Liver (tissue), 8 donors: ENCODE measurements at regions not wholly inside any gene's neighbourhood (a gene's known extent, or its start where the extent isn't known, plus 50 kb on each side); places are given as distances from the start of the nearest gene placed in this dataset.

Experiments used
- DNase-seq: peaks from one replicate; pipeline ENCODE4 v3.0.0-alpha.2; 2017; ENCODE audit warnings: low spot score
- H3K27ac ChIP-seq, 2 donors: one replicate each; pipeline ENCODE4 v1.7.0; 2013; ENCODE audit warnings: inconsistent platforms in 2 of 2, low read length in 2 of 2, control low read depth in 1 of 2, low read depth in 1 of 2, mild to moderate bottlenecking in 1 of 2
- H3K27me3 ChIP-seq, 4 donors: one replicate each; pipeline versions ENCODE4 v1.6.1 to v1.7.0; 2013; ENCODE audit warnings: low read length in 3 of 4, inconsistent platforms in 1 of 4, mild to moderate bottlenecking in 1 of 4, moderate library complexity in 1 of 4; ENCODE audit not compliant: control insufficient read depth in 4 of 4, insufficient read depth in 4 of 4
- H3K36me3 ChIP-seq, 4 donors: one replicate each; pipeline versions ENCODE4 v1.6.1 to v1.7.0; 2013; ENCODE audit warnings: low read length in 3 of 4, mild to moderate bottlenecking in 3 of 4, low read depth in 1 of 4, moderate library complexity in 1 of 4; ENCODE audit not compliant: control insufficient read depth in 4 of 4, insufficient read depth in 3 of 4
- H3K4me1 ChIP-seq, 4 donors: one replicate each; pipeline versions ENCODE4 v1.6.1 to v1.7.0; 2013; ENCODE audit warnings: low read length in 3 of 4, mild to moderate bottlenecking in 3 of 4, moderate library complexity in 1 of 4; ENCODE audit not compliant: control insufficient read depth in 4 of 4, insufficient read depth in 4 of 4
- H3K4me3 ChIP-seq, 3 donors: one replicate each; pipeline versions ENCODE4 v1.6.1 to v1.7.0; 2013; ENCODE audit warnings: low read length in 3 of 3, control low read depth in 1 of 3, low read depth in 1 of 3, mild to moderate bottlenecking in 1 of 3
- H3K9ac ChIP-seq, 2 donors: one replicate each; pipeline ENCODE4 v1.7.0; 2013; ENCODE audit warnings: low read length in 2 of 2, mild to moderate bottlenecking in 2 of 2, moderate library complexity in 2 of 2, control low read depth in 1 of 2, low read depth in 1 of 2
- H3K9me3 ChIP-seq, 4 donors: one replicate each; pipeline versions ENCODE4 v1.6.1 to v1.7.0; 2013; ENCODE audit warnings: low read length in 3 of 4; ENCODE audit not compliant: control insufficient read depth in 4 of 4
- FOXA2 ChIP-seq: IDR thresholded peaks from 2 replicates; pipeline ENCODE4 v1.6.1; 2016; ENCODE audit warnings: antibody characterized with exemption
- GABPA ChIP-seq, 2 donors: IDR thresholded peaks in 1 of 2; conservative IDR thresholded peaks in 1 of 2; 2 replicates each; pipeline ENCODE4 v1.6.1; 2016; ENCODE audit warnings: antibody characterized with exemption in 2 of 2, mild to moderate bottlenecking in 1 of 2, moderate library complexity in 1 of 2
- JUND ChIP-seq, 2 donors: IDR thresholded peaks; 2 replicates each; pipeline ENCODE4 v1.6.1; 2016; ENCODE audit warnings: antibody characterized with exemption in 2 of 2
- NR2F2 ChIP-seq: IDR thresholded peaks from 2 replicates; pipeline ENCODE4 v1.6.1; 2016; ENCODE audit warnings: antibody characterized with exemption
- RAD21 ChIP-seq, 2 donors: IDR thresholded peaks; 2 replicates each; pipeline ENCODE4 v1.6.1; 2016; ENCODE audit warnings: antibody characterized with exemption in 2 of 2, mild to moderate bottlenecking in 2 of 2
- RXRA ChIP-seq, 2 donors: IDR thresholded peaks; 2 replicates each; pipeline ENCODE4 v1.6.1; 2017 to 2018; ENCODE audit warnings: antibody characterized with exemption in 2 of 2, mild to moderate bottlenecking in 1 of 2
- SP1 ChIP-seq: IDR thresholded peaks from 2 replicates; pipeline ENCODE4 v1.6.1; 2018; ENCODE audit warnings: antibody characterized with exemption, mild to moderate bottlenecking
- TAF1 ChIP-seq: conservative IDR thresholded peaks from 2 replicates; pipeline ENCODE4 v1.6.1; 2016; ENCODE audit warnings: antibody characterized with exemption, mild to moderate bottlenecking
- YY1 ChIP-seq: IDR thresholded peaks from 2 replicates; pipeline ENCODE4 v1.6.1; 2016; ENCODE audit warnings: antibody characterized with exemption, mild to moderate bottlenecking
- WGBS: extraction: QIAGEN DNeasy Blood & Tissue Kit; methylation state at CpG from one replicate; pipeline ENCODE4 v1.1.7; 2013; 5-methylcytosine and 5-hydroxymethylcytosine counted together
- TF ChIP-seq, protein P1 (sequence below): fragments of 150-350 bp; IDR thresholded peaks from 2 replicates; pipeline ENCODE4 v1.5.1; 2017; ENCODE audit warnings: improper control_type of control experiment, low read depth, low read length; ENCODE audit not compliant: missing input control
- TF ChIP-seq, protein P2 (sequence below): IDR thresholded peaks from 2 replicates; pipeline ENCODE4 v1.6.1; 2016; ENCODE audit warnings: antibody characterized with exemption
- TF ChIP-seq, protein P3 (sequence below): IDR thresholded peaks from 2 replicates; pipeline ENCODE4 v1.6.1; 2016; ENCODE audit warnings: antibody characterized with exemption
- TF ChIP-seq, protein P4 (sequence below): IDR thresholded peaks from 2 replicates; pipeline ENCODE4 v1.6.1; 2016; ENCODE audit warnings: antibody characterized with exemption, mild to moderate bottlenecking
- TF ChIP-seq, protein P5 (sequence below): IDR thresholded peaks from 2 replicates; pipeline ENCODE4 v1.6.1; 2016; ENCODE audit warnings: antibody characterized with exemption
- donor health status: healthy.
- donor health status: healthy.
- donor health status: healthy.
- donor health status: healthy.
- donor health status: healthy.

DNA sequence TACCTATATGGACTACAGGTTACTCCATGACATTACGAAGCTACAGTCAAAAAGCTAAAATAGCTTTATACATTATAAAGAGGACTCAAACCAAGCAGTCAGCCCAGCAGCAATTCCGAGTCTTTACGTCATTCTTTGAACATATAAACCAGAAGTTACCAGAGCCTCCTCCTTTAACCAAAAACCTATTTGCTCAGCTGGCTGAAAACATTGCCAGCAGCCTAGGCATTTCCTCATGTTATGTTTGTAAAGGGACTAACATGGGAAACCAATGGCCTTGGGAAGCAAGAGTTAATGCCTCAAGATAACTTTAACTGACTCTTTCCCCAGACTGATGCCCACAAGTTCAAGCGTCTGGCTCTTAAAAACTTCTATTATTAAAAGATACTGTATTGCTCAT lies 104.1 kb upstream of the ZNF492 start:
- 81% methylated on average over 4 of the region's 4 CpGs for WGBS
- no peaks in the 10 kb centered on the region for H3K4me1 ChIP-seq
- H3K36me3 ChIP-seq = no peaks in the 10 kb centered on the region
- no peak overlapping the region for H3K4me3 ChIP-seq
- TF ChIP-seq, protein P1, sequence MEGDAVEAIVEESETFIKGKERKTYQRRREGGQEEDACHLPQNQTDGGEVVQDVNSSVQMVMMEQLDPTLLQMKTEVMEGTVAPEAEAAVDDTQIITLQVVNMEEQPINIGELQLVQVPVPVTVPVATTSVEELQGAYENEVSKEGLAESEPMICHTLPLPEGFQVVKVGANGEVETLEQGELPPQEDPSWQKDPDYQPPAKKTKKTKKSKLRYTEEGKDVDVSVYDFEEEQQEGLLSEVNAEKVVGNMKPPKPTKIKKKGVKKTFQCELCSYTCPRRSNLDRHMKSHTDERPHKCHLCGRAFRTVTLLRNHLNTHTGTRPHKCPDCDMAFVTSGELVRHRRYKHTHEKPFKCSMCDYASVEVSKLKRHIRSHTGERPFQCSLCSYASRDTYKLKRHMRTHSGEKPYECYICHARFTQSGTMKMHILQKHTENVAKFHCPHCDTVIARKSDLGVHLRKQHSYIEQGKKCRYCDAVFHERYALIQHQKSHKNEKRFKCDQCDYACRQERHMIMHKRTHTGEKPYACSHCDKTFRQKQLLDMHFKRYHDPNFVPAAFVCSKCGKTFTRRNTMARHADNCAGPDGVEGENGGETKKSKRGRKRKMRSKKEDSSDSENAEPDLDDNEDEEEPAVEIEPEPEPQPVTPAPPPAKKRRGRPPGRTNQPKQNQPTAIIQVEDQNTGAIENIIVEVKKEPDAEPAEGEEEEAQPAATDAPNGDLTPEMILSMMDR = no peak
- TF ChIP-seq FOXA2 = no peak
- no peak for TF ChIP-seq SP1
- no peak for TF ChIP-seq TAF1
- H3K9me3 ChIP-seq = peaks cover 1 to 18% (median 8%) of the 10 kb centered on the region in 4 donors
- DNase-seq = no peak
- H3K27me3 ChIP-seq = peaks cover 0 to 5% (median 0%) of the 10 kb centered on the region in 4 donors
- H3K27ac ChIP-seq = no peak overlapping the region
- no peak overlapping the region for H3K9ac ChIP-seq

DNA sequence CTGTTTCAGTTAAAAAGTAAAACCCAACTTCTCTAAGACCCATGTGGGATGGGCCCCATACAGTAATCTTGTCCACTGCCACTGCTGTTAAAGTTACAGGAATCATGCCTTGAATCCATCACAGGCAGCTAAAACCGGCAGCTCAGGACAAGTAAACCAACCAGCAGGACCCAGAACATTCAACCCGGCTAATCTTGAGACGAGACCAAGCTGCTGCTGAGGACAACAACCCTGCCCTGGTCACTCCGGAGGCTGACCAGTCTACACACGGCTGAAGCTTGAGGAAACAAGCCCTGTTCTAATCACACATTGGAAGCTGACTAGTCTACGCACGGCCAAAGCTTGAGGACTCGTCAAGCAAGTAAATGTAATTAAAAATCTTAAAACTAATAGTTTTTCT lies 105.2 kb upstream of the ZNF492 start:
- peaks cover 0 to 16% (median 7%) of the 10 kb centered on the region in 4 donors for H3K9me3 ChIP-seq
- H3K27ac ChIP-seq = no peak overlapping the region
- no peaks in the 10 kb centered on the region for H3K36me3 ChIP-seq
- DNase-seq = no peak
- no peak overlapping the region for H3K4me3 ChIP-seq
- H3K4me1 ChIP-seq = no peaks in the 10 kb centered on the region
- no peak for TF ChIP-seq FOXA2
- TF ChIP-seq, protein P2, sequence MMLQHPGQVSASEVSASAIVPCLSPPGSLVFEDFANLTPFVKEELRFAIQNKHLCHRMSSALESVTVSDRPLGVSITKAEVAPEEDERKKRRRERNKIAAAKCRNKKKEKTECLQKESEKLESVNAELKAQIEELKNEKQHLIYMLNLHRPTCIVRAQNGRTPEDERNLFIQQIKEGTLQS = no peak
- TF ChIP-seq, protein P3, sequence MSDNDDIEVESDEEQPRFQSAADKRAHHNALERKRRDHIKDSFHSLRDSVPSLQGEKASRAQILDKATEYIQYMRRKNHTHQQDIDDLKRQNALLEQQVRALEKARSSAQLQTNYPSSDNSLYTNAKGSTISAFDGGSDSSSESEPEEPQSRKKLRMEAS = no peak
- no peak for TF ChIP-seq TAF1
- no peak for TF ChIP-seq JUND (IDR thresholded peaks at IDR 0.05)
- TF ChIP-seq YY1 = no peak
- TF ChIP-seq NR2F2 = no peak
- TF ChIP-seq, protein P4, sequence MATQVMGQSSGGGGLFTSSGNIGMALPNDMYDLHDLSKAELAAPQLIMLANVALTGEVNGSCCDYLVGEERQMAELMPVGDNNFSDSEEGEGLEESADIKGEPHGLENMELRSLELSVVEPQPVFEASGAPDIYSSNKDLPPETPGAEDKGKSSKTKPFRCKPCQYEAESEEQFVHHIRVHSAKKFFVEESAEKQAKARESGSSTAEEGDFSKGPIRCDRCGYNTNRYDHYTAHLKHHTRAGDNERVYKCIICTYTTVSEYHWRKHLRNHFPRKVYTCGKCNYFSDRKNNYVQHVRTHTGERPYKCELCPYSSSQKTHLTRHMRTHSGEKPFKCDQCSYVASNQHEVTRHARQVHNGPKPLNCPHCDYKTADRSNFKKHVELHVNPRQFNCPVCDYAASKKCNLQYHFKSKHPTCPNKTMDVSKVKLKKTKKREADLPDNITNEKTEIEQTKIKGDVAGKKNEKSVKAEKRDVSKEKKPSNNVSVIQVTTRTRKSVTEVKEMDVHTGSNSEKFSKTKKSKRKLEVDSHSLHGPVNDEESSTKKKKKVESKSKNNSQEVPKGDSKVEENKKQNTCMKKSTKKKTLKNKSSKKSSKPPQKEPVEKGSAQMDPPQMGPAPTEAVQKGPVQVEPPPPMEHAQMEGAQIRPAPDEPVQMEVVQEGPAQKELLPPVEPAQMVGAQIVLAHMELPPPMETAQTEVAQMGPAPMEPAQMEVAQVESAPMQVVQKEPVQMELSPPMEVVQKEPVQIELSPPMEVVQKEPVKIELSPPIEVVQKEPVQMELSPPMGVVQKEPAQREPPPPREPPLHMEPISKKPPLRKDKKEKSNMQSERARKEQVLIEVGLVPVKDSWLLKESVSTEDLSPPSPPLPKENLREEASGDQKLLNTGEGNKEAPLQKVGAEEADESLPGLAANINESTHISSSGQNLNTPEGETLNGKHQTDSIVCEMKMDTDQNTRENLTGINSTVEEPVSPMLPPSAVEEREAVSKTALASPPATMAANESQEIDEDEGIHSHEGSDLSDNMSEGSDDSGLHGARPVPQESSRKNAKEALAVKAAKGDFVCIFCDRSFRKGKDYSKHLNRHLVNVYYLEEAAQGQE = no peak
- TF ChIP-seq RXRA (IDR thresholded peaks at IDR 0.05) = no peak
- H3K27me3 ChIP-seq = peaks cover 0 to 5% (median 0%) of the 10 kb centered on the region in 4 donors
- no peak overlapping the region for H3K9ac ChIP-seq
- WGBS = 46% methylated on average over 8 of the region's 8 CpGs

DNA sequence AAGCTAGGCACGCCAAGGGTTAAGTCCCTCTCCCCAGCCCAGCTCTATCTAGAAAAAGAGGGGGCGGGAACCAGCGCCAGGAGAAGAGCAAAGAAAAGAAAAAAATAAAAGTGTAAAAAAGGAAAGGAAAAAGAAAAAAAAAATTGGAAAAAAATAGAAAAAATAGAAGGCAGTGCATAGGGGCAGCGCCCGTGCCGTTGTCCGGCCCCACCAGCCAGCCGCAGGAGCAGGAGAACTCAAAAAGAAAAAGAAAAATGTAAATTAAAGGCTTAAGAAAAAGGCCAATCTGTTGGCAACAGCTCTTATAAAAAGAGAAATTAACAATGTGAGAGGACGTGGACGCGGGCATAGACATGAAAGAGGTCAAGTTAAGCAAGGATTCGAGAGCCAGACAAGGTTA lies 105.4 kb upstream of the ZNF98 start:
- Histone ChIP-seq H3K4me3 (no peak overlapping the region), H3K27ac (no peak overlapping the region), H3K36me3 (no peaks in the 10 kb centered on the region), H3K9ac (no peak overlapping the region), H3K9me3 (peaks cover 0 to 13% (median 8%) of the 10 kb centered on the region in 4 donors), H3K4me1 (no peaks in the 10 kb centered on the region), H3K27me3 (peaks cover 0 to 5% (median 0%) of the 10 kb centered on the region in 4 donors)
- WGBS = 39% methylated on average over 12 of the region's 12 CpGs
- DNase-seq = no peak
- TF ChIP-seq YY1 (no peak), NR2F2 (no peak), RAD21 (IDR thresholded peaks at IDR 0.05) (no peak), SP1 (no peak), GABPA (IDR thresholded peaks at IDR 0.05 in 1 of 2, conservative IDR thresholded peaks at IDR 0.05 in 1 of 2) (no peak)
- TF ChIP-seq, protein P5, sequence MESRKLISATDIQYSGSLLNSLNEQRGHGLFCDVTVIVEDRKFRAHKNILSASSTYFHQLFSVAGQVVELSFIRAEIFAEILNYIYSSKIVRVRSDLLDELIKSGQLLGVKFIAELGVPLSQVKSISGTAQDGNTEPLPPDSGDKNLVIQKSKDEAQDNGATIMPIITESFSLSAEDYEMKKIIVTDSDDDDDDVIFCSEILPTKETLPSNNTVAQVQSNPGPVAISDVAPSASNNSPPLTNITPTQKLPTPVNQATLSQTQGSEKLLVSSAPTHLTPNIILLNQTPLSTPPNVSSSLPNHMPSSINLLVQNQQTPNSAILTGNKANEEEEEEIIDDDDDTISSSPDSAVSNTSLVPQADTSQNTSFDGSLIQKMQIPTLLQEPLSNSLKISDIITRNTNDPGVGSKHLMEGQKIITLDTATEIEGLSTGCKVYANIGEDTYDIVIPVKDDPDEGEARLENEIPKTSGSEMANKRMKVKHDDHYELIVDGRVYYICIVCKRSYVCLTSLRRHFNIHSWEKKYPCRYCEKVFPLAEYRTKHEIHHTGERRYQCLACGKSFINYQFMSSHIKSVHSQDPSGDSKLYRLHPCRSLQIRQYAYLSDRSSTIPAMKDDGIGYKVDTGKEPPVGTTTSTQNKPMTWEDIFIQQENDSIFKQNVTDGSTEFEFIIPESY = no peak
